ENCODE measurements at regions not wholly inside any gene's neighbourhood (a gene's known extent, or its start where the extent isn't known, plus 50 kb on each side); places are given as distances from the start of the nearest gene placed in this dataset.

DNA sequence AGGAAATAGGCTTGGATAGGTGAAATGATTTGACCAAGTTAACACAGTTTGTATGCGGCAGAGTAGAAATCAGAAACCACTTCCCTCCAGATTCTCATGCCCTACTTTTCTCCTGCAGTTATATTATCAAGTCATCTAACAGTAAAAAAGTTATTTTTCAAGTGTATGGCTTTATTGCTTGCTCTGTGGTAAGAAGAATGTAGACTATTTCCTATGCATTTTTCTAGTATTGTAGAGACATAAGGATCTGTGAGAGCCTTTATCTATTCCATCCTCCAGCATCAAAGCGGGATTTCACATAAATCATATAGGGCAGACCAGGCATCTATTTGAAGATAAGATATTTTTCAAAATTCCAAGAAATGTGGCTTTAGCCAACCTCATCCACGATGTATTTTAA is 208.5 kb downstream of the TTLL7 start:
- TF ChIP-seq, protein P1, sequence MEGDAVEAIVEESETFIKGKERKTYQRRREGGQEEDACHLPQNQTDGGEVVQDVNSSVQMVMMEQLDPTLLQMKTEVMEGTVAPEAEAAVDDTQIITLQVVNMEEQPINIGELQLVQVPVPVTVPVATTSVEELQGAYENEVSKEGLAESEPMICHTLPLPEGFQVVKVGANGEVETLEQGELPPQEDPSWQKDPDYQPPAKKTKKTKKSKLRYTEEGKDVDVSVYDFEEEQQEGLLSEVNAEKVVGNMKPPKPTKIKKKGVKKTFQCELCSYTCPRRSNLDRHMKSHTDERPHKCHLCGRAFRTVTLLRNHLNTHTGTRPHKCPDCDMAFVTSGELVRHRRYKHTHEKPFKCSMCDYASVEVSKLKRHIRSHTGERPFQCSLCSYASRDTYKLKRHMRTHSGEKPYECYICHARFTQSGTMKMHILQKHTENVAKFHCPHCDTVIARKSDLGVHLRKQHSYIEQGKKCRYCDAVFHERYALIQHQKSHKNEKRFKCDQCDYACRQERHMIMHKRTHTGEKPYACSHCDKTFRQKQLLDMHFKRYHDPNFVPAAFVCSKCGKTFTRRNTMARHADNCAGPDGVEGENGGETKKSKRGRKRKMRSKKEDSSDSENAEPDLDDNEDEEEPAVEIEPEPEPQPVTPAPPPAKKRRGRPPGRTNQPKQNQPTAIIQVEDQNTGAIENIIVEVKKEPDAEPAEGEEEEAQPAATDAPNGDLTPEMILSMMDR (IDR thresholded peaks at IDR 0.05), result no peak
- TF ChIP-seq POLR2AphosphoS5 (IDR thresholded peaks at IDR 0.05) (no peak), EP300 (IDR thresholded peaks at IDR 0.05; ENCODE audit: low read depth) (no peak)
